Left lung (tissue), 4 donors: ENCODE measurements at regions not wholly inside any gene's neighbourhood (a gene's known extent, or its start where the extent isn't known, plus 50 kb on each side); places are given as distances from the start of the nearest gene placed in this dataset.

Source experiments
- ATAC-seq: fragments of 200-7000 bp; cut with Tn5 transposase; one replicate; pipeline ENCODE4 v1.9.1; 2020; ENCODE audit warnings: moderate library complexity
- DNase-seq, 4 donors: peaks; one replicate each; pipeline ENCODE4 v3.0.0-alpha.2; 2013 to 2020
- H3K27ac ChIP-seq, 2 donors: fragments of 200-600 bp; sonication (generic) in 1 of 2; one replicate each; pipeline versions ENCODE4 v1.5.0 to v1.8.0; 2020 to 2021
- H3K27me3 ChIP-seq, 2 donors: fragments of 200-600 bp; sonication (generic) in 1 of 2; one replicate each; pipeline versions ENCODE4 v1.5.0 to v1.8.0; 2020 to 2021
- H3K36me3 ChIP-seq, 2 donors: fragments of 200-600 bp; sonication (generic) in 1 of 2; one replicate each; pipeline versions ENCODE4 v1.5.0 to v1.8.0; 2020 to 2021
- H3K4me1 ChIP-seq, 2 donors: fragments of 200-600 bp; one replicate each; pipeline ENCODE4 v1.8.0; 2021
- H3K4me3 ChIP-seq, 2 donors: fragments of 200-600 bp; sonication (generic) in 1 of 2; one replicate each; pipeline versions ENCODE4 v1.5.0 to v1.8.0; 2020 to 2021; ENCODE audit warnings: mild to moderate bottlenecking in 1 of 2
- H3K9me3 ChIP-seq, 2 donors: fragments of 200-600 bp; sonication (generic) in 1 of 2; one replicate each; pipeline versions ENCODE4 v1.5.0 to v1.8.0; 2020 to 2021
- CTCF ChIP-seq, 2 donors: fragments of 200-600 bp; sonication (generic) in 1 of 2; IDR thresholded peaks; one replicate each; pipeline versions ENCODE4 v1.5.0 to v1.8.0; 2021; ENCODE audit warnings: antibody characterized with exemption in 2 of 2
- intact Hi-C, 2 donors: fragments of 100-400 bp; cut with DNase I; formaldehyde crosslinking; loops; one replicate each; pipeline versions ENCODE4 v1.11.2 to v1.14.2; 2022
- donor health status: DM: no; HTN: yes; CAD: no.
- donor health status: DM: no; HTN: no; CAD: no.

GRCh38 chr2:180705122-180705521, 275.3 kb upstream of the UBE2E3 start:
- intact Hi-C loops, result no loop called here
- no peak for TF ChIP-seq CTCF (IDR thresholded peaks at IDR 0.05)
- Histone ChIP-seq H3K36me3 (no peaks in the 10 kb centered on the region), H3K4me3 (no peak overlapping the region), H3K27ac (no peak overlapping the region), H3K9me3 (no peaks in the 10 kb centered on the region), H3K27me3 (no peaks in the 10 kb centered on the region), H3K4me1 (no peaks in the 10 kb centered on the region)
- DNase-seq (no peak), ATAC-seq (no peak)

GRCh38 chr2:180699657-180700361, 280.6 kb upstream of the UBE2E3 start:
- Histone ChIP-seq H3K27me3 (no peaks in the 10 kb centered on the region), H3K36me3 (no peaks in the 10 kb centered on the region), H3K4me3 (no peak overlapping the region), H3K4me1 (no peaks in the 10 kb centered on the region), H3K27ac (no peak overlapping the region), H3K9me3 (no peaks in the 10 kb centered on the region)
- no peak for TF ChIP-seq CTCF (IDR thresholded peaks at IDR 0.05)
- no peak for ATAC-seq
- intact Hi-C loops, result no loop called here
- peak in 1 of 4 donors; percentile 40 for DNase-seq

- Histone ChIP-seq H3K4me3 (no peak overlapping the region), H3K27ac (no peak overlapping the region), H3K36me3 (no peaks in the 10 kb centered on the region), H3K9me3 (no peaks in the 10 kb centered on the region), H3K4me1 (no peaks in the 10 kb centered on the region), H3K27me3 (no peaks in the 10 kb centered on the region)
- DNase-seq, result peak in 1 of 4 donors; percentile 24
- no peak for ATAC-seq
- intact Hi-C loops, result no loop called here
- no peak for TF ChIP-seq CTCF (IDR thresholded peaks at IDR 0.05)
Observed at GRCh38 chr2:180698668-180699067, 281.7 kb upstream of the UBE2E3 start.

GRCh38 chr2:180695586-180696401, 284.6 kb upstream of the UBE2E3 start:
- no peaks in the 10 kb centered on the region for H3K9me3 ChIP-seq
- no peak for DNase-seq
- no peak overlapping the region for H3K4me3 ChIP-seq
- peak; percentile 31 for ATAC-seq
- H3K27me3 ChIP-seq, result no peaks in the 10 kb centered on the region
- intact Hi-C loops, result no loop called here
- no peak for TF ChIP-seq CTCF (IDR thresholded peaks at IDR 0.05)
- no peaks in the 10 kb centered on the region for H3K4me1 ChIP-seq
- no peaks in the 10 kb centered on the region for H3K36me3 ChIP-seq
- no peak overlapping the region for H3K27ac ChIP-seq
